ENCODE measurements at regions not wholly inside any gene's neighbourhood (a gene's known extent, or its start where the extent isn't known, plus 50 kb on each side); places are given as distances from the start of the nearest gene placed in this dataset.
"Not testable (repeated sequence)": the region's sequence is repeated elsewhere in the genome, so short reads cannot be mapped to it uniquely, and the experiment has no call there.

- TF ChIP-seq POLR2A (IDR thresholded peaks at IDR 0.05; ENCODE audit: low read depth, low read length) (no peak), PAX5 (IDR thresholded peaks at IDR 0.05; ENCODE audit: insufficient read depth, low read length, severe bottlenecking) (peak; percentile 97), POU2F2 (IDR thresholded peaks at IDR 0.05; ENCODE audit: low read depth, low read length) (no peak), SPI1 (IDR thresholded peaks at IDR 0.05; ENCODE audit: low read depth, low read length) (no peak)
- no peak for DNase-seq (ENCODE audit: insufficient read length, low spot score)
- peak; percentile 16 for FAIRE-seq
These were observed 197.0 kb upstream of the CFAP20DC start for GRCh38 chr3:59246719-59247401.

DNA sequence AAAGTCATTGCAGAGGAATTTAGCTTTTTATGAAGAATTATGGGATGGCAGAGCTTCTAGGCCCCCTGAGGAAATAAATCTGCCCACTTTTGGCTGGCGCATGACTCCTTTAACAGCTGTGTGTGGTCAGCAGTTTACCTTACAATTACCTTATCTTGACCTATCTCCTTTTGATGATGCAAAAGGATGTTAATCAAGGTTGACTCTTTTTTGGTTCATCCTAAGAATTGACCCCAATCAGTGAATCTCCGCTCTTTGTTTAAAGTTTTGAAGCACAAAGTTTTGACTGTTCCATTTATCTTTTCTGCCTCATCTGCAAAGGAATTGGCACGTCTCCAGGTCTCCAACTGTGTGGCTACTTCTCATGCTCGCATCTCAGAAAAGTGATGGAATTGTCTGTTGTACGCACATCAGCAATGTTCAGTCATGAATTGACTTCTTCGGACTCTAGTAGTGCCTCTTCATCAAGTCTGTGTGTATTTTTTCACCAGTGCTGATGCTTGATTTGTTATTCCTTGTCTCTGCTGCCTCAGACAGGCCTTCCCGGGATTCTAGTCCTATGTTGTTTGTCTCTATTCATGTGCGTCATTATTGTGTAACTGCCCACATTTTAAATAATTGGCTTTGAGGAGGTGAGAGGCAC is 196.2 kb upstream of the CFAP20DC start:
- FAIRE-seq = peak; percentile 35
- no peak for DNase-seq (ENCODE audit: insufficient read length, low spot score)
- TF ChIP-seq PAX5 (IDR thresholded peaks at IDR 0.05; ENCODE audit: insufficient read depth, low read length, severe bottlenecking) = no peak
- no peak for TF ChIP-seq TAF1 (IDR thresholded peaks at IDR 0.05; ENCODE audit: low read depth, low read length)
- no peak for TF ChIP-seq POU2F2 (IDR thresholded peaks at IDR 0.05; ENCODE audit: low read depth, low read length)
- no peak for TF ChIP-seq SPI1 (IDR thresholded peaks at IDR 0.05; ENCODE audit: low read depth, low read length)
- TF ChIP-seq POLR2A (IDR thresholded peaks at IDR 0.05; ENCODE audit: low read depth, low read length) = no peak
- TF ChIP-seq POLR2AphosphoS5 (IDR thresholded peaks at IDR 0.05; ENCODE audit: low read depth, low read length) = no peak

GRCh38 chr3:59245300-59245858 is 195.6 kb upstream of the CFAP20DC start:
- no peak for TF ChIP-seq SPI1 (IDR thresholded peaks at IDR 0.05; ENCODE audit: low read depth, low read length)
- TF ChIP-seq TAF1 (IDR thresholded peaks at IDR 0.05; ENCODE audit: low read depth, low read length) = no peak
- TF ChIP-seq POU2F2 (IDR thresholded peaks at IDR 0.05; ENCODE audit: low read depth, low read length) = no peak
- no peak for TF ChIP-seq POLR2AphosphoS5 (IDR thresholded peaks at IDR 0.05; ENCODE audit: low read depth, low read length)
- TF ChIP-seq POLR2A (IDR thresholded peaks at IDR 0.05; ENCODE audit: low read depth, low read length) = no peak
- no peak for TF ChIP-seq PAX5 (IDR thresholded peaks at IDR 0.05; ENCODE audit: insufficient read depth, low read length, severe bottlenecking)
- FAIRE-seq = no peak
- no peak for DNase-seq (ENCODE audit: insufficient read length, low spot score)

GRCh38 chr3:59244343-59244742 is 194.5 kb upstream of the CFAP20DC start:
- no peak for DNase-seq (ENCODE audit: insufficient read length, low spot score)
- no peak for TF ChIP-seq POU2F2 (IDR thresholded peaks at IDR 0.05; ENCODE audit: low read depth, low read length)
- no peak for TF ChIP-seq SPI1 (IDR thresholded peaks at IDR 0.05; ENCODE audit: low read depth, low read length)
- TF ChIP-seq PAX5 (IDR thresholded peaks at IDR 0.05; ENCODE audit: insufficient read depth, low read length, severe bottlenecking) = no peak
- no peak for TF ChIP-seq TAF1 (IDR thresholded peaks at IDR 0.05; ENCODE audit: low read depth, low read length)
- no peak for TF ChIP-seq POLR2A (IDR thresholded peaks at IDR 0.05; ENCODE audit: low read depth, low read length)
- TF ChIP-seq POLR2AphosphoS5 (IDR thresholded peaks at IDR 0.05; ENCODE audit: low read depth, low read length) = no peak
- FAIRE-seq = no peak

DNA sequence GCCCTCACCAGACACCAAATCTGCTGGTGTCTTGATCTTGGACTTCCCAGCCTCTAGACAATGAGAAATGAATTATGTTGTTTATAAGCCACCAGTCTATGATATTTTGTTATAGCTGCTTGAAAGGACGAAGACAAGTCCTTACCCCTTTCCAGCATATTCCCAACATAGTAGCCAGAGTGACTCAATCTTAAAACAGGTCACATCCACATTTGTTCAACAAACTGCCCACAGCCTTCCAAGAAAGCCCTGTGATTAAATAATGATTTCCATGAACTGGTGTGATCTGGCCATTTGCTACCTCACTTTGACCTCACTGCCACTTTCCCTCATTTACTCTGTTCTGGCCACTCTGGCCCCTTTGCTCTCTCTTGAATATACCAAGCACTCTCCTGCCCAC is 193.7 kb upstream of the CFAP20DC start:
- FAIRE-seq = no peak
- TF ChIP-seq TAF1 (IDR thresholded peaks at IDR 0.05; ENCODE audit: low read depth, low read length) = no peak
- TF ChIP-seq POLR2AphosphoS5 (IDR thresholded peaks at IDR 0.05; ENCODE audit: low read depth, low read length) = no peak
- DNase-seq (ENCODE audit: insufficient read length, low spot score) = no peak

- no peak for TF ChIP-seq PAX5 (IDR thresholded peaks at IDR 0.05; ENCODE audit: insufficient read depth, low read length, severe bottlenecking)
- no peak for TF ChIP-seq SPI1 (IDR thresholded peaks at IDR 0.05; ENCODE audit: low read depth, low read length)
- TF ChIP-seq POLR2AphosphoS5 (IDR thresholded peaks at IDR 0.05; ENCODE audit: low read depth, low read length) = no peak
- no peak for TF ChIP-seq TAF1 (IDR thresholded peaks at IDR 0.05; ENCODE audit: low read depth, low read length)
- TF ChIP-seq POU2F2 (IDR thresholded peaks at IDR 0.05; ENCODE audit: low read depth, low read length) = no peak
- TF ChIP-seq POLR2A (IDR thresholded peaks at IDR 0.05; ENCODE audit: low read depth, low read length) = no peak
- no peak for DNase-seq (ENCODE audit: insufficient read length, low spot score)
- FAIRE-seq = no peak
These were observed 190.9 kb upstream of the CFAP20DC start for GRCh38 chr3:59240666-59241255.

DNA sequence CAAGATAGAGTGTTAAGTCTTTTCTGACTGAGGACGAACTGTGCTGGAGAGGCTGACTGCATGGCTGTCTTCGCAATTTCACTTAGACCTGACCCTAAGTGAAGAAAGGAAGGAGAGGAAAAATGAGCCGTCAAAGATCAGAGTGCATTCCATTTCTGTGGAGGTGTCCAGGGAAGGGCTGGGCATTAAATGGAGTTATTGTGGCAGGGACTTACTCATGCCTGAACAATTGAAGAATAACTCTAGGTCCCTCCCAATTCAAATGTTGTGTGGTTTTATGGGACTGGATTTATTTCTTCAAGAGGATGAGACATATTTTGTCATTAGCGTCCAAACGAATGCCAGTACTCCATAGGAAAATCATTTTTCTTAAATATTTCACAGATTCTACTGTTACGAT is 187.3 kb upstream of the CFAP20DC start:
- DNase-seq (ENCODE audit: insufficient read length, low spot score) (no peak), FAIRE-seq (no peak)
- TF ChIP-seq POU2F2 (IDR thresholded peaks at IDR 0.05; ENCODE audit: low read depth, low read length) (no peak), POLR2A (IDR thresholded peaks at IDR 0.05; ENCODE audit: low read depth, low read length) (no peak), SPI1 (IDR thresholded peaks at IDR 0.05; ENCODE audit: low read depth, low read length) (no peak), PAX5 (IDR thresholded peaks at IDR 0.05; ENCODE audit: insufficient read depth, low read length, severe bottlenecking) (no peak), POLR2AphosphoS5 (IDR thresholded peaks at IDR 0.05; ENCODE audit: low read depth, low read length) (no peak), TAF1 (IDR thresholded peaks at IDR 0.05; ENCODE audit: low read depth, low read length) (no peak)

GRCh38 chr3:59235634-59236012 is 185.8 kb upstream of the CFAP20DC start:
- FAIRE-seq = peak; percentile 54
- TF ChIP-seq POLR2AphosphoS5 (IDR thresholded peaks at IDR 0.05; ENCODE audit: low read depth, low read length) = no peak
- no peak for TF ChIP-seq PAX5 (IDR thresholded peaks at IDR 0.05; ENCODE audit: insufficient read depth, low read length, severe bottlenecking)
- no peak for TF ChIP-seq POU2F2 (IDR thresholded peaks at IDR 0.05; ENCODE audit: low read depth, low read length)
- TF ChIP-seq SPI1 (IDR thresholded peaks at IDR 0.05; ENCODE audit: low read depth, low read length) = no peak
- TF ChIP-seq TAF1 (IDR thresholded peaks at IDR 0.05; ENCODE audit: low read depth, low read length) = no peak
- TF ChIP-seq POLR2A (IDR thresholded peaks at IDR 0.05; ENCODE audit: low read depth, low read length) = no peak
- no peak for DNase-seq (ENCODE audit: insufficient read length, low spot score)

- no peak for DNase-seq (ENCODE audit: insufficient read length, low spot score)
- no peak for TF ChIP-seq POU2F2 (IDR thresholded peaks at IDR 0.05; ENCODE audit: low read depth, low read length)
- TF ChIP-seq SPI1 (IDR thresholded peaks at IDR 0.05; ENCODE audit: low read depth, low read length) = no peak
- TF ChIP-seq TAF1 (IDR thresholded peaks at IDR 0.05; ENCODE audit: low read depth, low read length) = no peak
- no peak for TF ChIP-seq POLR2AphosphoS5 (IDR thresholded peaks at IDR 0.05; ENCODE audit: low read depth, low read length)
- TF ChIP-seq POLR2A (IDR thresholded peaks at IDR 0.05; ENCODE audit: low read depth, low read length) = no peak
- no peak for FAIRE-seq
These were observed 185.2 kb upstream of the CFAP20DC start for GRCh38 chr3:59234884-59235633.

GRCh38 chr3:59230379-59230778 is 180.6 kb upstream of the CFAP20DC start:
- not testable (repeated sequence) for DNase-seq (ENCODE audit: insufficient read length, low spot score); FAIRE-seq

Measured in GM12891 (cell line).